Chondrocyte (in vitro differentiated cells): ENCODE measurements at regions not wholly inside any gene's neighbourhood (a gene's known extent, or its start where the extent isn't known, plus 50 kb on each side); places are given as distances from the start of the nearest gene placed in this dataset.

Experiments used
- DNase-seq: peaks from one replicate; pipeline ENCODE4 v3.0.0; 2021; ENCODE audit warnings: mixed read lengths, low spot score
- H3K27ac Mint-ChIP-seq: one replicate; pipeline ENCODE4 v1.8.0; 2021; ENCODE audit warnings: mild to moderate bottlenecking, moderate library complexity, mixed read lengths; ENCODE audit not compliant: unreplicated experiment
- H3K27me3 Mint-ChIP-seq: 2 replicates; pipeline ENCODE4 v1.8.0; 2021; ENCODE audit warnings: low read depth, mixed read lengths
- H3K36me3 Mint-ChIP-seq: 2 replicates; pipeline ENCODE4 v1.8.0; 2021; ENCODE audit warnings: low read depth, mixed read lengths
- H3K4me1 Mint-ChIP-seq: 2 replicates; pipeline ENCODE4 v1.8.0; 2021; ENCODE audit warnings: low read depth, mild to moderate bottlenecking, mixed read lengths
- H3K4me3 Mint-ChIP-seq: one replicate; pipeline ENCODE4 v1.8.0; 2021; ENCODE audit warnings: mild to moderate bottlenecking, moderate library complexity, mixed read lengths; ENCODE audit not compliant: unreplicated experiment
- H3K9me3 Mint-ChIP-seq: 2 replicates; pipeline ENCODE4 v1.8.0; 2021; ENCODE audit warnings: low read depth, mixed read lengths
- CTCF ChIP-seq: fragments of 200-600 bp; sonication (generic); IDR thresholded peaks from 2 replicates; pipeline ENCODE4 v1.5.0; 2021; ENCODE audit warnings: antibody characterized with exemption, mild to moderate bottlenecking, moderate library complexity

- Mint-ChIP-seq H3K9me3 (peaks cover 17% of the 10 kb centered on the region), H3K4me1 (no peaks in the 10 kb centered on the region)
- DNase-seq: peak; percentile 62
Measured at GRCh38 chr22:49255741-49256318, 571.8 kb downstream of the BRD1 start.

GRCh38 chr22:49255154-49255553, 572.5 kb downstream of the BRD1 start:
- TF ChIP-seq CTCF: no peak
- H3K36me3 Mint-ChIP-seq: no peaks in the 10 kb centered on the region
- no peak overlapping the region for H3K27ac Mint-ChIP-seq
- DNase-seq: peak; percentile 69
- H3K4me1 Mint-ChIP-seq: no peaks in the 10 kb centered on the region
- peaks cover 17% of the 10 kb centered on the region for H3K9me3 Mint-ChIP-seq
- H3K27me3 Mint-ChIP-seq: peaks cover 2% of the 10 kb centered on the region
- H3K4me3 Mint-ChIP-seq: no peak overlapping the region

More at GRCh38 chr22:49255741-49256318, 571.8 kb downstream of the BRD1 start:
- Mint-ChIP-seq H3K4me3 (no peak overlapping the region), H3K36me3 (no peaks in the 10 kb centered on the region), H3K27me3 (peaks cover 2% of the 10 kb centered on the region), H3K27ac (no peak overlapping the region)
- TF ChIP-seq CTCF: no peak

- peaks cover 2% of the 10 kb centered on the region for H3K27me3 Mint-ChIP-seq
- H3K27ac Mint-ChIP-seq: no peak overlapping the region
- no peaks in the 10 kb centered on the region for H3K4me1 Mint-ChIP-seq
- H3K9me3 Mint-ChIP-seq: peaks cover 17% of the 10 kb centered on the region
- DNase-seq: peak; percentile 53
- no peak overlapping the region for H3K4me3 Mint-ChIP-seq
- no peak for TF ChIP-seq CTCF
- no peaks in the 10 kb centered on the region for H3K36me3 Mint-ChIP-seq
Measured at GRCh38 chr22:49253656-49254055, 574.0 kb downstream of the BRD1 start.

- H3K9me3 Mint-ChIP-seq: peaks cover 20% of the 10 kb centered on the region
- no peak for TF ChIP-seq CTCF
- H3K4me3 Mint-ChIP-seq: no peak overlapping the region
- H3K27ac Mint-ChIP-seq: no peak overlapping the region
- H3K27me3 Mint-ChIP-seq: peaks cover 2% of the 10 kb centered on the region
- H3K36me3 Mint-ChIP-seq: no peaks in the 10 kb centered on the region
- no peaks in the 10 kb centered on the region for H3K4me1 Mint-ChIP-seq
- DNase-seq: peak; percentile 60
Measured at GRCh38 chr22:49251371-49251770, 576.3 kb downstream of the BRD1 start.

- H3K27ac Mint-ChIP-seq: no peak overlapping the region
- no peaks in the 10 kb centered on the region for H3K36me3 Mint-ChIP-seq
- TF ChIP-seq CTCF: no peak
- peaks cover 12% of the 10 kb centered on the region for H3K9me3 Mint-ChIP-seq
- no peak overlapping the region for H3K4me3 Mint-ChIP-seq
- DNase-seq: peak; percentile 28
- H3K27me3 Mint-ChIP-seq: peaks cover 3% of the 10 kb centered on the region
- no peaks in the 10 kb centered on the region for H3K4me1 Mint-ChIP-seq
Measured at GRCh38 chr22:49247194-49247924, 580.3 kb downstream of the BRD1 start.
